COR-L47 (cell line): ENCODE measurements at regions not wholly inside any gene's neighbourhood (a gene's known extent, or its start where the extent isn't known, plus 50 kb on each side); places are given as distances from the start of the nearest gene placed in this dataset.
"Not testable (repeated sequence)": the region's sequence is repeated elsewhere in the genome, so short reads cannot be mapped to it uniquely, and the experiment has no call there.

Experiments used
- DNase-seq: peaks from one replicate; lab custom pipeline; 2025; lab: John Stamatoyannopoulos, UW

DNA sequence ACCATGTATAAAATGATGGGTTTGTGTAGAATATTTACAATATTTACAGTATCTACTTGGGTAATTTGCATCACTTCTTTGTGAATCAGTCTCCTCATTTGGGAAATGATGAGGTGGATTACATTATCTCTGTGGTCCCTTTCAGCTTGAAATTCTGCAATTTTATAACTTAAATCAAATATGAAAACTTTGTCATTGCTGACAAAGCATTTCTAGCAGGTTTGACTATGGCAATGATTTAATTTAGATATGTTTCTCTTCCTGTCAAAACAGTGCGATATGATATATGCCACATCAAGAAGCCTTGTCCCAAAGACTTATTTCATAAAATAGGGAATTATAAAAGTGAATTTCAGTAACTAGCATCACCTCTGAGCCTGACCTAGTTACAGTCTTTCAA, 315.8 kb upstream of the MEIS2 start:
- DNase-seq = no peak

DNA sequence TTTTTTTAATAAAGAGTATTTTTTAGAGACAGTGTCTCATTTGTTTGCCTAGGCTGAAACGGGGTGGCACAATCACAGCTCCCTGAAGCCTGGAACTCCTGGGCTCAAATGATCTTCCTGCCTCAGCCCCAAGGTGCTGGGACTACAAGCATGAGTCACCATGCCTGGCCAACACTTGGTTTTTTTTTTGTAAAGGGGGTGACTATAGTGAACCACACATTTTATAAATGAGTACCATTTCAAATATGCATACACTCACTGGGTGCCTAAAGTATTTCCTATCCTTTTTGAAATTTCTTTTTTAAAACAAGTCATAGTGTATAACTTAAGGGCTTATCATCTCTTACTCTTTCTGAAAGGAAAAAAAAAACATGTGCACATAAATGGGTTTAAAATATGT, 325.2 kb upstream of the MEIS2 start:
- no peak for DNase-seq

DNA sequence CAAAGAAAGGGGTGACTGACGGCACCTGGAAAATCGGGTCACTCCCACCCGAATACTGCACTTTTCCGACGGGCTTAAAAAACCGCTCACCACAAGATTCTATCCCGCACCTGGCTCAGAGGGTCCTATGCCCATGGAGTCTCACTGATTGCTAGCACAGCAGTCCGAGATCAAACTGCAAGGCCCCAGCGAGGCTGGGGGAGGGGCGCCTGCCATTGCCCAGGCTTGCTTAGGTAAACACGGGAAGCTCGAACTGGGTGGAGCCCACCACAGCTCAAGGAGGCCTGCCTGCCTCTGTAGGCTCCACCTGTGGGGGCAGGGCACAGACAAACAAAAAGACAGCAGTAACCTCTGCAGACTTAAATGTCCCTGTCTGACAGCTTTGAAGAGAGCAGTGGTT, 327.0 kb upstream of the MEIS2 start:
- DNase-seq = not testable (repeated sequence)

DNA sequence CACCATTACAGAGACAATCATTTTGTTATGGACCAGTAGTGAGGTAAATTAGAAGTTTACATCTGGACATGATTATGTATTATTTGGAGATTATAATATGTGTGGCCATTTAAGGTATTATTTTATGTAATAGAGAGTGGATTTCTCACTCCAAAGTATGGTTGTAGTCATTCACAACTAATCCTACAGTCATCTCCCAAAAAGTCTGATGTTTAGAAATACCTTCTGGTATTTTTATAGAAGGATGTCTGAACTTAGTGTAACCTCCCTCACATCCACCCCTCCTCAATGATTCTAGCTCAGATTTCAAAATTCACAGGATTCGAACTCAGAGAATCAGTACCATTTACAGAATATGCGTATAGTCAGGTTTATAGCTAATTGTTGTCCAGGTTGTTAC, 346.6 kb upstream of the MEIS2 start:
- no peak for DNase-seq

DNA sequence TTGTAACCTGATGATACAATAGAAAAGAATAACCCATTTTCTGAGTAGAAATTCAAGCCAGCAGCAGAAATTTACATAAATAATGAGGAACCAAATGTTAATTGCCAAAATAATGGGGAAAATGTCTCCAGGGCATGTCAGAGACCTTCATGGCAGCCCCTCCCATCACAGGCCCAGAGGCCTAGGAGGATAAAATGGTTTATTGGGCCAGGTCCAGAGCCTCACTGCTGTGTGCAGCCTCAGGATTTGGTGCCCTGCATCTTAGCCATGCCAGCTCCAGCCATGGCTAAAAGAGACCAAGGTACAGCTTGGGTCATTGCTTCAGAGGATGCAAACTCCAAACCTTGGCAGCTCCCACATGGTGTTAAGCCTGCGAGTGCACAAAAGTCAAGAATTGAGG, 352.1 kb upstream of the MEIS2 start:
- no peak for DNase-seq

DNA sequence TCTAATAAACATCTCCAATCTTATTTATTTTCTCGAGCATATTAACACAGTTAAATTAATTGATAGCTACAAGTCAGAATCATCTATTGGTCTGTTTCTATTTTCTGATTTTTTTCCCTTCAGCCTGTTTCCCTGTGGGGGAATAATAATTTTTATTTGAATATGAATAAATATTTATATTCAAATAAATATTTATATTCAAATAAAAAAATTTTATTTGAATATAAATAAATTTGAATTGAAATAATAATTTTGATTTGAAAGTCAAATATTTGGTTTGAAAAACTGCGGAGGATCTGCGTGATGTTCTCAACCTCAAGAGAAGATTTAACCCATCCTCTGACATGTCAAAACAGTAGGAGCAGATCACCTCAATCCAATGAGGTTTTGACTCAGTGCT, 380.1 kb upstream of the MEIS2 start:
- no peak for DNase-seq

DNA sequence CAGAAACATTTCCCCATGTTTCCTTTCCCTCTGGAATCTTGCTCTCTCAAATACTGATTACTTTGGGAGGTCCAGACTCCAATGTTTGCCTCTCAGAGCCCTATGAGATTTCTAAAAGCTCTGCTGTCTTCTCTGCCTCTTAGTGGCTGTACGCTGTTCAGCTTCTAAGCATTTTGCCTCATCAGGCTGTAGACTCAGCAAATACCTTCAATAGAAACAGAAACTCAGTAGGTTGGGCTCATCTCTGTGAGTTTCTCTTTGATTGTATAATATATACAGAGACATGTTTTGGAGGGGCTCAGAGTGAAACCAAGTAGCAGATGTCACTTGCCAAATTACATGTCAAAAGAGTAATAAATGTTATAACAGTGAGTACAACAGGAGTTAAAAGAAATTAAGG, 380.8 kb upstream of the MEIS2 start:
- DNase-seq = no peak

DNA sequence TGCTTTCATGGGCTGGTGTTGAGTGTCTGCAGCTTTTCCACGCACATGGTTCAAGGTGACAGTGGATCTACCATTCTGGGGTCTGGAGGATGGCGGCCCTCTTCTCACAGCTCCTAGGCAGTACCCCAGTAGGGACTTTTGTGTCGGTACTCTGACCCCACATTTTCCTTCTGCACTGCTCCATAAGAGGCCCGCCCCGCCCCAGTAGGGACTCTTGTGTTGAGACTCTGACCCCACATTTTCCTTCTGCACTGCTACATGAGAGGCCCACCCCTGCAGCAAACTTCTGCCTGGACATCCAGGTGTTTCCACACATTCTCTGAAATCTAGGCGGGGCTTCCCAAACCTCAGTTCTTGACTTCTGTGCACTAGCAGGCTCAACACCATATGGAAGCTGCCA, 383.4 kb upstream of the MEIS2 start:
- DNase-seq = no peak

DNA sequence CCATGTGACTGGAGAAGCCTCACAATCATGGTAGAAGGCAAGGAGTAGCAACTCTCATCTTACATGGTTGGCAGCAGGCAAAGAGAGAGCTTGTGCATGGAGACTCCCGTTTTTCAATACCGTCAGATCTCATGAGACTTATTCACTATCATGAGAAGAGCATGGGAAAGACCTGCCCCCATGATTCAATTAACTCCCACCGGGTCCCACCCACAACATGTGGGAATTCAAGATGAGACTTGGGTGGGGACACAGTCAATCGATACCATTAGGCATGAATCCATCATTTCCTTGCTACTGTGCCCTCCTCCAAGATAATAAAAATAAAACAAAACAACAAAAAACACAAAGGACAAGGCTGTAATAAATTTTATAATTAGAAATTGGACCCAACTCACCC, 384.7 kb upstream of the MEIS2 start:
- no peak for DNase-seq

DNA sequence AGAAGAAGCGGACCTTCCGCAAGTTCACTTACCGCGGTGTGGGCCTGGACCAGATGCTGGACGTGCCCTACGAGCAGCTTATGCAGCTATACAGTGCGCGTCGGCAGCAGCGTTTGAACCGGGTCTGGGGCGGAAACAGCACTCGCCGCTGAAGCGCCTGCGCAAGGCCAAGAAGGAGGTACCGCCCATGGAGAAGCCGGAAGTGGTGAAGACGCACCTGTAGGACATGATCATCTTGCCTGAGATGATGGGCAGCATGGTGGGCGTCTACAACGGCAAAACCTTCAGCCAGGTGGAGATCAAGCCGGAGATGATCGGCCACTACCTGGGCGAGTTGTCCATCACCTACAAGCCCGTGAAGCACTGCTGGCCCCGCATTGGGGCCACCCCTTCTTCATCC, 390.4 kb upstream of the MEIS2 start:
- no peak for DNase-seq

DNA sequence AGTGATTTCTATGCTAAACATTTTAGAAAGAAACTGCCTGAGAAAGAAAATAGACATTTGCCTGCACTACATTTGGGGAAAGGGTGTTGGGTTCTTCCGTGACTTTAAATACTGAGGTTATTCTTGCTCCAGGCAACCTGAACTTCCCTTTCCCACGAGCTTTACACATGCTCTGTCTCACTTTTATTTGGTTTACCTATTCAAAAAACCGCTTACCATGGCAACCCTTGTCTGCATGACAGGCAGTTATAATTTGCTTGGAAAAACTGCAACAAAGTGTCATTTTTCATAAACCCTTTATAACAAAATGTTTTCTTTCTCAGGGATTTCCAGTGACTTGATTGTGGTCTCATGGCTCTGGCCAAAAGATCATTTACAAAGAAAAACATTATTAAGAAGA, 416.3 kb upstream of the MEIS2 start:
- DNase-seq = no peak

DNA sequence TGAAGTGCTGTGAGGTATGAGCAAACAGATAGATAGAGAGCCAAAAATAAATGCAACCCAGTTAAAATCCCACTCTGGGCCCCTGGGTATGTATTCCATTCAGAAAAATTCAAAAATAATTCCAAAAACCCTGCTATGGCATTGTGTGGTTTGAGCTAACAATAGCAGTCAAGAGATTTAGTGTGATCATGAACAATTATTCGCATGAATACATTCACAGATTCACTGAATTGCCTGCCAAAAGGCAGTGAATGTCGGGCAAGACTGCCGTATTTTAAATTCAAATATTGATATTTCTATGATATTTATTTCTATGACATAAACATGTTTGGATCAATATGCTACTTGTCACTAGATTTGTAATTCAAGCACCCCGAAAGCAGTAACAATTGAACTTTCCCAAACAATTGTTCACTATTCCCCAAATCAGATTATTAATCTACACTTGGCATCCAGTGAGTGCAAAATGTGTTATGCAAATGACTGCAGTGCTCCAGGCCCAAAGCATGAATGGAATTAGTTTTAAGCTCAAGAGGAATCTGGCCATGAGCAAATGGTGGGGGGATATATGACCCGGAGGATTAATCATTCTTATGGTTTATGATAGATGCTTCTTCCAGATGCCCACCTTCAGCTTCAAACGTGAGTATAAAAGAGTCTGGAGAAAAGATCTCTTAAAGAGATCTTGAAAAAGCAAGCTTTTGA, 417.0 kb upstream of the MEIS2 start:
- DNase-seq = no peak

DNA sequence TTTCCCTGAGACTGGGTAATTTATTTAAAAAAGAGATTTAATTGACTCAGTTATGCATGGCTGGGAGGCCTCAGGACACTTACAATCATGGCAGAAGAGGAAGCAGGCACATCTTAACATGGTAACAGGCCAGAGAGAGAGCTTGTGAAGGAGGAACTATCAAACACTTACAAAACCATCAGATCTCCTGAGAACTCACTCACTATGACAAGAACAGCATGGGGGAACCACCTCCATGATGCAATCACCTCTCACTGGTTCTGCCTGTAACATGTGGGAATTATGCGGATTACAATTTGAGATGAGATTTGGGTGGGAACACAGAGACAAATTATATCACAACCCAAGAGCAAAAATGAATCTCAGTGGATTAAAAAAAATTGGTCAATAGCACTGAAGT, 416.0 kb upstream of the TMCO5A start:
- DNase-seq = no peak

DNA sequence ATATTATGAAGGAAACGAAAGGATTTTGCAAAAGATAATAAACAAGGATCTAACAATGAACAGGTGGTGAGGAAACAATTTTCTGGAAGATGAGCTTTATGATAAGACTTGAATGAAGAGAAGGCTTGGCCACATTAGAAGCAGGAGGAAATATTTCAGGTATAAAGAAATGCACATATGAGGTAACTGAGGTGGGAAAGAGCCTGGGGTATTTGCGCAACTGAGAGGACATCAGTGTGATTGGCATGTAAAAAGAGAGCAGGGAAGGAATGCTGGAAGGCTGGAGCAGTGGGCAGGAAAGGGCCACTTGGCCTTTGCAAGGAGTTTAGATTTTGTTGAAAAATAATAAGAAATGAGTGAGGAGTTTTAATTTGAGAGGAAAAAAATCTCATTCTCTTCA, 414.4 kb upstream of the TMCO5A start:
- DNase-seq = no peak

DNA sequence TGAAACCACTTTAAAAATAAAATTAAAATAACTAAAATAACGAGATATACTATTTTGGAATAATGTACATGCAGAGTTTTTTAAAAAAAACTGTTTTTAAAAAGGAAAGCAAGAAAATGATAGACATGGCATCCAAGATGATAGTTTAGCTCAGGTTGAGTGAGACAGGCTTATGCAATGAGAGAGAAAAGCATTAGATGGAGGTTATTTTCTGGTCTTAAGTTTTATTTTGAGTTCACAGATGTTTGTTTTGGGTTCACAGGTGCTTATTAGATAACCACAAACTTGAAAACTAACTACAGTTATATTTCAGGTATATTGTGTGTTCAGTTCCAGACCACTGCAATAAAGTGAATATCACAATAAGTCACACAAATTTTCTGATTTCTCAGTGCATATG, 413.6 kb upstream of the TMCO5A start:
- no peak for DNase-seq

DNA sequence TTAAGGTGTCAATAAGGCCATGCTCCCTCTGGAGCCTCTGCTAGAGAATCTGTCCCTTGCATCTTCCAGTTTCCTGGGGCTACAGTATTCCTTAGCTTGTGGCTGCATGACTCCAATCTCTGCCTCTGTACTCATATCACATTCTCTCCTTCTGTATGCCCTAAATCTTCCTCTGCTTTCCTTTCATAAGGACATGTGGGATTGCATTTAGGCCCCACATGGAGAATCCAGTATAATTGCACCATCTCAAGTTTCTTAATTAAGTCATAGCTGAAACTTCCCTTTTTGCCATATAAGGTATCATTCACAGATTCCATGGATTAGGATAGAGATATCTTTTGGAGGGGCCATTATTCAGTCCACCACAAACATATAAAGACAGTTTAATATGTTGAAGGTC, 409.8 kb upstream of the TMCO5A start:
- DNase-seq = no peak

DNA sequence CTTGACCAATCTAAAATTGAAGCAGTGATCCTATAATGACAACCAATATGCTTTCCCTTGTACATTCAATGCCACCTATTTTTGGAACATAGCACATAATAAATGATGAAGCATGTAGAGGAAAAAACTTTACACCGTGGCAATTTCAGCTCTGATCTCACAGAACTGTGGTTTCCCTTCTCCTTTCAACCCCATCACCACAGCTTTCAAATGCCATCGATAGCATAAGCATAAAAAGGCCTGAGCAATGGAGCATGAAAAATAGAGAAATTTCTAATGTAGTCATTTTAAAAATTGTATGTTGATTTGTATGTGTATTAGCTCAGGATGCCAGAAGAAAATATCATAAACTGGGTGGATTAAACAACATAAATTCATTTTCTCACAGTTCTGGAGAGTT, 406.0 kb upstream of the TMCO5A start:
- no peak for DNase-seq

DNA sequence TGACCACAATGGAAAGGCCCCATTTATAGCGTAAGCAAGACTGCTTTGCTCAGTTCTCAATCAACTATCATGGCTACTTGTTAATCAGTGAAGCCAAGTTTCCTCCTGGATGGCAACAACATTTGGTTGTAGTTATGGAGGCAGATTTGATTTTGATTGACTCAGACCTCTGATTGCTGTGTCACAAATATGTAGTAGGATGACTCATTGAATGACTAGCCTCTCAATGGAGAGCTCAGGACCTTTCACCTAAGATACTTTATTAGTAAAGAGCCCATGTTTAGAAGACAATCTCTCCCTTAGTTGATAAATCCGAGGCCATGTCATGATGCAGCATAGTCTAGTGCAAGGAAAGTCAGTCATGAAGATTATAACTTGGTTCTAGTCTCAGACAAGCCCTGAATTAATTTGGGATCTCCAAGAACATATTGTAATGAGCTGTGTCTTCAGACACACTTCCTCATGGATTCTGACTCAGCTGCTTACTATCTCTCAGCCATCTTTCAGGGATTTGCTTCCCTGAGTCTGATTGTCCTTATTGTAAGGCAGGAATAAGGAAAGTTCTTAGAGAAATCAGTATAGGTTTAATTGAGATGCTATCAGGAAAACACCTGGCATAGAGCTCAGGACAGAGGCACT, 397.4 kb upstream of the TMCO5A start:
- DNase-seq = no peak

DNA sequence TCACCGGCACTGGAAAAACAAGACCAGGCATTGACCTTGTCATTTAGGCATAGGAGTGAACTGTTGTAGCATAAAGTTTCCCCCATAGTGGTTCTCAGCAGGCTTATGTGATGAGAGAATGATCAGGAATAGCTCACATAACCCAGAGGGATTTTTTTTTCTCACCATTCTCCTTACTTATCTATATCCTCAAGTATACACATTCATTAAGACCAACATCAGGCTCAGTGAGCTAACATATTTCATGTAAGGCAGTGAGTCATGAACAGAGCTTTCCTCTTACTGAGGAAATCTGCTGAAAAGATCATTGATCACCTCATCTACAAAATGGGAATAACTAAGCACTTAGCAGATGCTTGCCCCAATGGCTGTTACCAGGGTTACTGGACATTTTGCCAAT, 396.6 kb upstream of the TMCO5A start:
- DNase-seq = no peak

DNA sequence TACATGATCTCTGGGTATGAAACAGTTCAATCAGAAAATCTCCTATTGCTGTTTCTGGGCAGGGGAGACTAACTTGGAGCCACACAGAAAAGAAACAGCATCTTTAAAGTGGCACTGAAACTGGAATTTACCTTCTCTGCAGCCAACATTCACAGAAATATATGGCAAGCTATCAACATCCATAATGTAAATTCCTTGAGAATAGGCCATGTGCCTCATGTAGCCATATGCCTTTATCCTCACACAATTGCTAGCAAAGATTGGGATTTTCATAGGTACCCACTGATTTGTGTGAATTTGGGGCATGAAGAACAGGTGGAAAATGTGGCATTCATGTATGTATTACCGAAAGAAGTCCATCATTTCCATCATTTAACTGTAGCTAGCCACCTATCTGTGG, 386.3 kb upstream of the TMCO5A start:
- DNase-seq = no peak

DNA sequence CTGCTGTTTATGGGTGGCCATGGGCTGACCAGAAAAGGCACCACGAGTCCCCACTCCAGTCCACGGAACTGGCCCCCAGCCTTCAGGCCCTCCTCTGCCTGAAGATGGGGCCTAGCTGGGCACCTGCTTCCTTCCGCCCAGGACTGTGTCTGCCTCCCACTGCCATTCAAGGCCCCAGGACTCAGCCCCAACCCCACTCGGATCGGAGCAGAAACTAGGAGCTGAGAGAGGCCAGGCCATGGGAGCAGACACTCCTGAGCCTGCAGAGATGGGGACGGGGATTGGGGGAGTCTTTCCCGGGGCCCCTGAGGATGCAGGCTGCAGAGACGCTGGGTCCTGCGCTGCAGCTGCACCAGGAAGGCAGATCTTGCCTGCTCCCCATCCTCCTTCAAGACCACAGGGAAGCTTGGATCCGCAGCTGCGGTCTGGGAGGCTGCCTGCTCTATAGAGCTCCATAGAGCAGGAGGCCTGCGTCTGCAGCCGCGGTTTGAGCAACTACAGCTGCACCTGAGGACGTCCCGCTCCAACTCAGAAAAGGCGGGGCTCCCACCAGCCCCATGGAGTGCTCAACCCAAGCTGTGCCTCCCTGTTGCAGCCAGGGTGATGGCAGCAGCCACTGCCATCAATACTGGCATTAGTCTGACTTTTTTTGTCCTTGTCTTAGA, 383.9 kb upstream of the TMCO5A start:
- DNase-seq = no peak

DNA sequence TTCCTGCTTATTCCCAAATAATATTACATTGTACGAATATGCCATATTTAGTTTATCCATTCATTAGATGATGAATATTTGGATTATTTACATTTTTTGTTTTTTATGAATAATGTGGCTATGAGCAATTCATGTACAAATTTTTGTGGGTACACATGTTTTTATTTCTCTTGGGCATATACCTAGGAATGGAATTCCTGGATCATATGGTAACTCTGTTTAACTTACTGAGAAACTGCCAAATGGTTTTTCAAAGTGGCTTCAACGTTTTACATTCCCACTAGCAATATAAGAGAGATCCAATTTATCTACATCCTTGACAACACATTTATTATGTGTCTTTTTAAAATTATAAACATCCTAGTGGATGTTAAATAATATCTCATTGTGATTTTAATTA, 362.0 kb upstream of the TMCO5A start:
- no peak for DNase-seq

DNA sequence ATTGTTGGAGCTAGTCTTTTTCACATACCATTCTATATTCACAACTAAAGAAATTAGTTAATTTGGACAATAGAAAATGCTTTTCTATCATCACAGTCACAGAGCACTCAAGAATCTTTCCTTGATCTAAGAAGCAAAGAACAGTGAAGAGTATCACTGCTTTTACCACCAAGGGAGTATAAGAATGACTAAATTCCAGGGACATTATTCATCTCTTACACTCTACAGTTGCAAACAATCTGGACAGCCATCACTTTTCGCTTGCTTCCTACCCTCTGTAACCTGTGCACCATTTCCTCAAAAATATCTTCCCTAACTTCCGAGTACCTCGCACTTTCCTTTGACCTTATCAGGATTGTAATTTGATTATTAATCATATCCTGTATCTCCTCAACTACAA, 359.5 kb upstream of the TMCO5A start:
- DNase-seq = no peak

DNA sequence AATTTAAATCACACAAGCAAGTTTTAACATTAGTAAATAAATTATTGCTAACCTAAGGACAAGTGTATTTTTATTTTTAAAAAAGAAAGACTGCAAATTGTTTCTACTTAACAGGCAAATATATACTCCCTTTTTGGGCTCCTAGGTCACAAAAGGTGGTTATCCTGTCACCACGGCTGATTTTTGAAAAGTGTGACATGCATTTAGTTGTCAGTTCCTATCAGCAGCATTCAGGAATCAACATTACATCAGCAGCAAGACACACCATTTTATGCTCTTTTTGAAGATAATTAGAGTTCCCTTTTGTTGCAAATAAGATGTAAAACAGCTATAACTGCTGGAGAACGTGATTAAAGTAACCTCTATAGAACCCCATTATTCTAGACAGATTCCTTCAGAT, 357.5 kb upstream of the TMCO5A start:
- DNase-seq = no peak
